Activated CD8-positive, alpha-beta T cell treated with anti-CD3 and anti-CD28 coated beads for 36 hours (primary cell): ENCODE measurements at regions not wholly inside any gene's neighbourhood (a gene's known extent, or its start where the extent isn't known, plus 50 kb on each side); places are given as distances from the start of the nearest gene placed in this dataset.

ENCODE experiments used
- ATAC-seq: fragments of 200-7000 bp; cut with Tn5 transposase; one replicate; pipeline ENCODE4 v1.10.0; 2021; ENCODE audit warnings: mild to moderate bottlenecking, moderate library complexity
- CTCF ChIA-PET: fragments of 350-600 bp; sonication (Branson Sonifier 250); formaldehyde crosslinking; loops from one replicate; lab custom pipeline; 2021; ENCODE audit warnings: antibody characterized with exemption; lab: Charles Lee
- POLR2A ChIA-PET: fragments of 350-600 bp; sonication (Branson Sonifier 250); formaldehyde crosslinking; loops from one replicate; lab custom pipeline; 2021; ENCODE audit warnings: antibody characterized with exemption; lab: Charles Lee
- DNase-seq: peaks from one replicate; pipeline ENCODE4 v3.0.0-alpha.2; 2020
- H3K27ac Mint-ChIP-seq: one replicate; pipeline ENCODE4 v1.8.0; 2021; ENCODE audit warnings: mild to moderate bottlenecking, mixed read lengths
- H3K27me3 Mint-ChIP-seq: one replicate; pipeline ENCODE4 v1.8.0; 2021; ENCODE audit warnings: mixed read lengths
- H3K36me3 Mint-ChIP-seq: one replicate; pipeline ENCODE4 v1.8.0; 2021; ENCODE audit warnings: low read depth, mixed read lengths
- H3K4me1 Mint-ChIP-seq: one replicate; pipeline ENCODE4 v1.8.0; 2021; ENCODE audit warnings: low read depth, mixed read lengths
- H3K4me3 Mint-ChIP-seq: one replicate; pipeline ENCODE4 v1.8.0; 2021; ENCODE audit warnings: mild to moderate bottlenecking, moderate library complexity, mixed read lengths
- H3K9me3 Mint-ChIP-seq: one replicate; pipeline ENCODE4 v1.8.0; 2021; ENCODE audit warnings: mixed read lengths
- CTCF ChIP-seq: fragments of 200-600 bp; IDR thresholded peaks from one replicate; pipeline ENCODE4 v1.8.0; 2022; ENCODE audit warnings: antibody characterized with exemption, mild to moderate bottlenecking
- intact Hi-C: fragments of 100-400 bp; cut with micrococcal nuclease; formaldehyde crosslinking; loops from one replicate; pipeline ENCODE4 v1.10.0; 2022

- Mint-ChIP-seq H3K36me3 (no peaks in the 10 kb centered on the region), H3K4me3 (no peak overlapping the region), H3K9me3 (peaks cover 13% of the 10 kb centered on the region), H3K27me3 (no peaks in the 10 kb centered on the region), H3K4me1 (no peaks in the 10 kb centered on the region), H3K27ac (no peak overlapping the region)
- no peak for ATAC-seq
- intact Hi-C loops: no loop called here
- DNase-seq: no peak
- POLR2A ChIA-PET: no interaction called here
- TF ChIP-seq CTCF: no peak
- CTCF ChIA-PET: no interaction called here
Measured at GRCh38 chr3:102841866-102842265, 407.1 kb downstream of the ZPLD1 start.

- ChIA-PET CTCF (no interaction called here), POLR2A (no interaction called here)
- intact Hi-C loops: no loop called here
- TF ChIP-seq CTCF: no peak
- no peak overlapping the region for H3K27ac Mint-ChIP-seq
- ATAC-seq: no peak
- DNase-seq: no peak
- no peaks in the 10 kb centered on the region for H3K36me3 Mint-ChIP-seq
- no peaks in the 10 kb centered on the region for H3K27me3 Mint-ChIP-seq
- H3K4me1 Mint-ChIP-seq: no peaks in the 10 kb centered on the region
- no peak overlapping the region for H3K4me3 Mint-ChIP-seq
- peaks cover 4% of the 10 kb centered on the region for H3K9me3 Mint-ChIP-seq
Measured at GRCh38 chr3:102866845-102867244, 432.0 kb downstream of the ZPLD1 start.

GRCh38 chr3:102883515-102883914 lies 448.7 kb downstream of the ZPLD1 start:
- intact Hi-C loops: no loop called here
- Mint-ChIP-seq H3K27me3 (no peaks in the 10 kb centered on the region), H3K36me3 (no peaks in the 10 kb centered on the region), H3K9me3 (no peaks in the 10 kb centered on the region), H3K4me1 (no peaks in the 10 kb centered on the region), H3K27ac (no peak overlapping the region), H3K4me3 (no peak overlapping the region)
- POLR2A ChIA-PET: no interaction called here
- no peak for DNase-seq
- TF ChIP-seq CTCF: no peak
- ATAC-seq: no peak
- CTCF ChIA-PET: no interaction called here

- Mint-ChIP-seq H3K36me3 (no peaks in the 10 kb centered on the region), H3K9me3 (no peaks in the 10 kb centered on the region), H3K27me3 (no peaks in the 10 kb centered on the region), H3K4me3 (no peak overlapping the region), H3K27ac (no peak overlapping the region), H3K4me1 (no peaks in the 10 kb centered on the region)
- ATAC-seq (no peak), DNase-seq (no peak)
- intact Hi-C loops: no loop called here
- no peak for TF ChIP-seq CTCF
- POLR2A ChIA-PET: no interaction called here
- CTCF ChIA-PET: no interaction called here
Measured at GRCh38 chr3:102885289-102885688, 450.5 kb downstream of the ZPLD1 start.

- ATAC-seq (no peak), DNase-seq (no peak)
- H3K4me1 Mint-ChIP-seq: no peaks in the 10 kb centered on the region
- no peaks in the 10 kb centered on the region for H3K27me3 Mint-ChIP-seq
- TF ChIP-seq CTCF: no peak
- H3K9me3 Mint-ChIP-seq: no peaks in the 10 kb centered on the region
- CTCF ChIA-PET: no interaction called here
- no peak overlapping the region for H3K27ac Mint-ChIP-seq
- intact Hi-C loops: no loop called here
- H3K36me3 Mint-ChIP-seq: no peaks in the 10 kb centered on the region
- POLR2A ChIA-PET: no interaction called here
- no peak overlapping the region for H3K4me3 Mint-ChIP-seq
Measured at GRCh38 chr3:102887431-102887830, 452.6 kb downstream of the ZPLD1 start.
